ENCODE measurements at regions not wholly inside any gene's neighbourhood (a gene's known extent, or its start where the extent isn't known, plus 50 kb on each side); places are given as distances from the start of the nearest gene placed in this dataset.

DNA sequence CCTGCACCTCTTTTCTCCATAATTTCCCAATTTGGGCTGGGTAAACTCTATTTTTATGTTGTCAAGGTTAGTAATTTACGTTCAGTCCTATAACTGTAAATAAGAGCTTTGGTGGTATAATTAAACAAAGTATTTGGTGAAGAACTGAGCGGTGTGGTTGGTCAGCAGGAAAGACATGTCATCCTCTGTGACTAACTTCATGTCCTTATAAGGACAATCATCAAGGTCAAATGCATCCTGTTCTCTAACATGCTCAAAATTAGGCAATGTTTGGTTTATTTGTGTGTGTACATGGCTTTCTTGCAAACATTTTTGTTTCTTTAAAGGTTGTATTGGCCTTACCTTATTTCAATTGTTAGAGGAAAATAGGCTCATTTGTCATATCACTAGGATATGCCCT, 121.5 kb upstream of the NABP1 start:
- TF ChIP-seq EZH2phosphoT487 (IDR thresholded peaks at IDR 0.05) = no peak
- TF ChIP-seq, protein P1, sequence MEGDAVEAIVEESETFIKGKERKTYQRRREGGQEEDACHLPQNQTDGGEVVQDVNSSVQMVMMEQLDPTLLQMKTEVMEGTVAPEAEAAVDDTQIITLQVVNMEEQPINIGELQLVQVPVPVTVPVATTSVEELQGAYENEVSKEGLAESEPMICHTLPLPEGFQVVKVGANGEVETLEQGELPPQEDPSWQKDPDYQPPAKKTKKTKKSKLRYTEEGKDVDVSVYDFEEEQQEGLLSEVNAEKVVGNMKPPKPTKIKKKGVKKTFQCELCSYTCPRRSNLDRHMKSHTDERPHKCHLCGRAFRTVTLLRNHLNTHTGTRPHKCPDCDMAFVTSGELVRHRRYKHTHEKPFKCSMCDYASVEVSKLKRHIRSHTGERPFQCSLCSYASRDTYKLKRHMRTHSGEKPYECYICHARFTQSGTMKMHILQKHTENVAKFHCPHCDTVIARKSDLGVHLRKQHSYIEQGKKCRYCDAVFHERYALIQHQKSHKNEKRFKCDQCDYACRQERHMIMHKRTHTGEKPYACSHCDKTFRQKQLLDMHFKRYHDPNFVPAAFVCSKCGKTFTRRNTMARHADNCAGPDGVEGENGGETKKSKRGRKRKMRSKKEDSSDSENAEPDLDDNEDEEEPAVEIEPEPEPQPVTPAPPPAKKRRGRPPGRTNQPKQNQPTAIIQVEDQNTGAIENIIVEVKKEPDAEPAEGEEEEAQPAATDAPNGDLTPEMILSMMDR (IDR thresholded peaks at IDR 0.05) = no peak

All from neural progenitor cell (in vitro differentiated cells).